GM12872 (cell line): ENCODE measurements at regions not wholly inside any gene's neighbourhood (a gene's known extent, or its start where the extent isn't known, plus 50 kb on each side); places are given as distances from the start of the nearest gene placed in this dataset.

Experiments used
- TF ChIP-seq, protein P1 (sequence below): IDR thresholded peaks from 3 replicates; pipeline ENCODE4 v1.5.1; 2011; ENCODE audit warnings: low read depth, mild to moderate bottlenecking, low read length, moderate library complexity; ENCODE audit not compliant: insufficient read depth

DNA sequence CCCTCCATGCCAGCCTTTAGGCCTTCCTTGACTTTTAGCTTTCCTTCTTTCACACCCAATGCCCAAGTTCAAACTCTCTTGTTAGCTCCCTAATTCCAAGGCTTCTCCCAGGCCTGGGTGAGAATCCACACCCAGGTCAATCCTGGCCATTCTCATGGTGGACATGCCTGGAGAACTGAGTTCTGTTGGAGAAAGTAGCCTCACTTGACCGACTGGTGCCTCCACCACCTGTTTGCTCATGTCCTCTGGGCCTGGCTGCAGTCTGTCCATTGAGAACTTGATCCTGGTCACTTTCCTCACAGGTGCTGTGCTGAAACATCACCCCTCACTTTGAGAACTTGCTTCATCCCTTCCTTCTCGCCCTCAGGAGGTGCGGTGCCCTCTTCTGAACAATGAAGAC, 189.1 kb upstream of the TWIST2 start:
- TF ChIP-seq, protein P1, sequence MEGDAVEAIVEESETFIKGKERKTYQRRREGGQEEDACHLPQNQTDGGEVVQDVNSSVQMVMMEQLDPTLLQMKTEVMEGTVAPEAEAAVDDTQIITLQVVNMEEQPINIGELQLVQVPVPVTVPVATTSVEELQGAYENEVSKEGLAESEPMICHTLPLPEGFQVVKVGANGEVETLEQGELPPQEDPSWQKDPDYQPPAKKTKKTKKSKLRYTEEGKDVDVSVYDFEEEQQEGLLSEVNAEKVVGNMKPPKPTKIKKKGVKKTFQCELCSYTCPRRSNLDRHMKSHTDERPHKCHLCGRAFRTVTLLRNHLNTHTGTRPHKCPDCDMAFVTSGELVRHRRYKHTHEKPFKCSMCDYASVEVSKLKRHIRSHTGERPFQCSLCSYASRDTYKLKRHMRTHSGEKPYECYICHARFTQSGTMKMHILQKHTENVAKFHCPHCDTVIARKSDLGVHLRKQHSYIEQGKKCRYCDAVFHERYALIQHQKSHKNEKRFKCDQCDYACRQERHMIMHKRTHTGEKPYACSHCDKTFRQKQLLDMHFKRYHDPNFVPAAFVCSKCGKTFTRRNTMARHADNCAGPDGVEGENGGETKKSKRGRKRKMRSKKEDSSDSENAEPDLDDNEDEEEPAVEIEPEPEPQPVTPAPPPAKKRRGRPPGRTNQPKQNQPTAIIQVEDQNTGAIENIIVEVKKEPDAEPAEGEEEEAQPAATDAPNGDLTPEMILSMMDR, result no peak

DNA sequence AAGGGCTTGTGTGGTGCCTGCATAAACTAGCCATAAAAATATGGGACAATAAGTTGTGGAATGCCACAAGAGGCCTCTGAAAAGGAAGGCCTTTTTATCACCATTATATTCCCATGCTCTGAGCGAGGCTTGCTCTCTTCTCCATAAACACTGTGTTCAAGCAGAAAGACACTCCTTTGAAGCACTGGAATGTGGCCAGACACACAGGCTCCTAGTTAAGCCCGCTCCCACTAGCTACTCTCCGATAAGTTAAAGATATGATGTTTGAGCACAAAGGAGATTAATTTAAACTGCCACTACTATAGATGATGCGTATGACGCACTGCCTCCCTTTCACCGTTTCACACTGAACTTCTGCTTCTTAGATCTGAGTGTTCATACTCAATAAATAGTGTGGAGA, 188.7 kb upstream of the TWIST2 start:
- TF ChIP-seq, protein P1, result no peak

DNA sequence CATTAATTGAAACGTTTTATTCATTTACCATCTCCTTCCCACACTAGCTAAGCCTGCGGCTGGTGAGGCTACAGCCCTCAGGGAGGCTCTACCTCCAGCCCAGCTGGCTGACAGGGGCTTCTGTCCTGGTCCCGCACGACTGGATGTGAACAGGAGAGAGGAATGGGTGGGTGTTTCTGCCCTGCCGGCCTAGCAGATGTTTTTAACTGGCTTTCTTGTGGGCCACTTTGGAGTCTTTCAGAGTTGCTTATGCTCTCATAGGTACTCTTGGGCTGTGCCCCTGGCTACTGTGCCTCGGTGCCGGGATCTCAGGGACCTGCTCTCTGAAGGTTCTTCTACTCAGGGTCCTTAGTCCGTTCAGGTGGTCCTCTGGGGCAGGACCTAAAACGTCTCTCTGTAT, 184.3 kb upstream of the TWIST2 start:
- TF ChIP-seq, protein P1, result no peak

DNA sequence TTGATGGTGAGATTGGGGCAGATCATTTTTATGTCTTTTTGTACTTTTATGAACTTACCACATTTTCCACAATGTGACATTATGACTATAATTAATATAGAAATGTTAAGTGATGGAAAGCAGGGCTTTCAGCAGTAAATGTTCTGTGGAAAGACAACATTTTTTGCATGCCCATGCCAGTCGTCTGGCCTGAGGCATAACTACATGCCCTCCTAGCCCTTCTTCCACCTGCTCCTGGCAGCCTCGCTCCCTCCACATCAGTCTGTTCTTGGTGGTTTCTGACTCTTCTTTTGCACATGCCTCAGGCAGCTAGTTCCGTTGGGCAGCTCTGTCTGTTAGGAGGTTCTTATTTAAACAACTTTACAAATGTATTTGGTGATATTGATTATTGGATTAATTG, 182.0 kb upstream of the TWIST2 start:
- TF ChIP-seq, protein P1, result no peak

DNA sequence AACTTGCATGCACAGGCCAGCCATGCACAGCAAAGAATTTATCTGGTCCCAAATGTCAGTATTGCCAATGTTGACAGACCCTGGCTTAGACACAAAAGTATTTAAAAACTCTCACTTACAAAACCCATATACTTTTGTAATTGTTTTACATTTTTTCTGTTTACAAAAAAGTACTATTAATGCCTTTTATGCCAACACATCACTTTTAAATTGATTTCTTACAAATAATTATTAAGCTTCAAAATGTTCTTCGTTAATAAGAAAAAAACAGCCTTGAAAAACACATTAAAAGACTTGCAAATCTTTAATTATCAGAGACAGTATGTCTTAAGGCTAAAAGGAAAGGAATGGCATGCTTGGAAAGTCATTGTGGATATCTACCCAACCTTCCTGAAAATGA, 181.3 kb upstream of the TWIST2 start:
- TF ChIP-seq, protein P1, result no peak

DNA sequence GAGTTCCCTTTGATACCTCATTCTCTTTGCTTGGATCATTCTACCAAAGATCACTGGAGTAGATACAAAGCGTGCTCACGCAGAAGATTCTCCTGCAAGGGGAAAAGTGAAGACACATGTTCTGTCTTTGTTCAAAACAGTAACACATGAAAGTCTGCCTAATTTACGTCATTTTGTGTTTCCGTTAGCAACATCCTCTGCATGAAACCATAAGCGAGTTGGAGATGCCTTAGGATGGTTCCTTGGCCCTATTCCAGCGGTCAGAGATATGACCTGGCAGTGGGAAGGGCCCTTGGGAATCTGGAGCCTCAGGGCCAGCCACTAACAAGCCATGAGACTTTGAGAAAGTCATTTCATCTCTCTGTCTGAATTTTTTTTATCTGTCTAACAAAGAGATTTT, 180.9 kb upstream of the TWIST2 start:
- TF ChIP-seq, protein P1, result no peak

DNA sequence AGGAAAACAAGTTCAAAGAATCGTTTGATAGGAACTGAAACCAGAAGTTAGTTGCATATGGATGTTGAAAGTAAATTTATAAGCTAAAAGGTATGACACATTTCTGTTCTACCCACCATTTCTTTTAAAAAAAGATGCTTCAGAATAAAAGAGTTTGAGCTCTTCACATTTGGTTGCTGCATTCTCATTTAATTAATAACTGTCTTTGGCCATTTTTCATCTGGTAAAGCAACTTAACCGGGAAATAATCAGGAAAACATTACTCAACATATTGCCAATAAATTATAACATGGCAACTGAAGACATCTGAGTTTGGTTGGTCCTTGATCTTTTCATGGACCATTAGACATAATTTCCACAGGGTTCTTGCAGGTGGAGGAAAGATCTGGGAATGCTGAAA, 180.2 kb upstream of the TWIST2 start:
- TF ChIP-seq, protein P1, result no peak

DNA sequence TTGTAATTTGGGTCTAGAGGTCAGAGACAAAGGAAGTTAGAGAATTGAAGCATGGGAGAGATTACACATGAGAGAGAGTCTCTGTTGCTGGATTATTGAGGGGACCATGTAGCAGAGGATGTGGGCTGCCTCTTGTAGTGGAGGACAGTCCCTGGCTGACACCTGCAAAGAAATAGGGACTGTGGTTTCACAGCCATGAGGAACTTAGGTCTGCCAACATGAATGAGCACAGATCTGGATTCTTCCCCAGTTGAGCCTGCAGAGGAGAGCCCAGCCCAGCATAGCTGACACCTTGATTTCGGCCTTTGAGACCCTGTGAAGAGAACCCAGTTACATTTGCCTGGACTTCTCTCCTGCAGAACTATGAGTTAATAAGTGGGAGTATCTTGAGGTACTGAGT, 179.5 kb upstream of the TWIST2 start:
- TF ChIP-seq, protein P1, result no peak
